ENCODE measurements at regions not wholly inside any gene's neighbourhood (a gene's known extent, or its start where the extent isn't known, plus 50 kb on each side); places are given as distances from the start of the nearest gene placed in this dataset.

DNA sequence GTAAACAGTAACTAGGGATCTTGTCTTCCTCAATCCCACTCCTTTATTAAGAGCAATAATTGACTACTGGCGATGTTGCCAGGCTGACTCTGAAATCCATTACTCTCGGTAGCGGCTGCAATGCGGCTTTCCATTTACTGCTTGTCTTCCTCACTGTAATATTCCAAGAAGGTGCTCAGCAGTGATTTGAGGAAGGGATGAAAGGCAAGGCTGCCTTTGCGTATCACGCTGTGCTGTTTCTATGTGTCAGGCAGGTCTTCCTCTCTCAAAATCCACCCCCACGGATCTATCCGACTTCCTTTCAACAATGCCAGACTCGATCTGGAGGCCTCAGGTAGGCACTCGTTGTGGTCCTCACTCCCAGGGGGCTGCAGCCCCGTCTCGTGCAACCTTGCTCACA is 261.4 kb upstream of the CDH4 start:
- 87 to 91% (median 88%) methylated on average over 12 of the region's 12 CpGs for WGBS, 3 donors
- DNase-seq (no peak), ATAC-seq (no peak)
- intact Hi-C loops (cut with DNase I), result no loop called here
- Histone ChIP-seq H3K4me3 (no peak overlapping the region), H3K4me1 (no peaks in the 10 kb centered on the region), H3K27me3 (ENCODE audit: insufficient read depth in 3 of 3, low read length in 2 of 3) (peaks cover 0 to 2% (median 0%) of the 10 kb centered on the region in 3 donors), H3K9me3 (no peaks in the 10 kb centered on the region), H3K27ac (no peak overlapping the region), H3K36me3 (ENCODE audit: insufficient read depth in 1 of 2, low read depth in 1 of 2) (no peaks in the 10 kb centered on the region)
- TF ChIP-seq, protein P1, sequence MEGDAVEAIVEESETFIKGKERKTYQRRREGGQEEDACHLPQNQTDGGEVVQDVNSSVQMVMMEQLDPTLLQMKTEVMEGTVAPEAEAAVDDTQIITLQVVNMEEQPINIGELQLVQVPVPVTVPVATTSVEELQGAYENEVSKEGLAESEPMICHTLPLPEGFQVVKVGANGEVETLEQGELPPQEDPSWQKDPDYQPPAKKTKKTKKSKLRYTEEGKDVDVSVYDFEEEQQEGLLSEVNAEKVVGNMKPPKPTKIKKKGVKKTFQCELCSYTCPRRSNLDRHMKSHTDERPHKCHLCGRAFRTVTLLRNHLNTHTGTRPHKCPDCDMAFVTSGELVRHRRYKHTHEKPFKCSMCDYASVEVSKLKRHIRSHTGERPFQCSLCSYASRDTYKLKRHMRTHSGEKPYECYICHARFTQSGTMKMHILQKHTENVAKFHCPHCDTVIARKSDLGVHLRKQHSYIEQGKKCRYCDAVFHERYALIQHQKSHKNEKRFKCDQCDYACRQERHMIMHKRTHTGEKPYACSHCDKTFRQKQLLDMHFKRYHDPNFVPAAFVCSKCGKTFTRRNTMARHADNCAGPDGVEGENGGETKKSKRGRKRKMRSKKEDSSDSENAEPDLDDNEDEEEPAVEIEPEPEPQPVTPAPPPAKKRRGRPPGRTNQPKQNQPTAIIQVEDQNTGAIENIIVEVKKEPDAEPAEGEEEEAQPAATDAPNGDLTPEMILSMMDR (IDR thresholded peaks at IDR 0.05), result no peak

DNA sequence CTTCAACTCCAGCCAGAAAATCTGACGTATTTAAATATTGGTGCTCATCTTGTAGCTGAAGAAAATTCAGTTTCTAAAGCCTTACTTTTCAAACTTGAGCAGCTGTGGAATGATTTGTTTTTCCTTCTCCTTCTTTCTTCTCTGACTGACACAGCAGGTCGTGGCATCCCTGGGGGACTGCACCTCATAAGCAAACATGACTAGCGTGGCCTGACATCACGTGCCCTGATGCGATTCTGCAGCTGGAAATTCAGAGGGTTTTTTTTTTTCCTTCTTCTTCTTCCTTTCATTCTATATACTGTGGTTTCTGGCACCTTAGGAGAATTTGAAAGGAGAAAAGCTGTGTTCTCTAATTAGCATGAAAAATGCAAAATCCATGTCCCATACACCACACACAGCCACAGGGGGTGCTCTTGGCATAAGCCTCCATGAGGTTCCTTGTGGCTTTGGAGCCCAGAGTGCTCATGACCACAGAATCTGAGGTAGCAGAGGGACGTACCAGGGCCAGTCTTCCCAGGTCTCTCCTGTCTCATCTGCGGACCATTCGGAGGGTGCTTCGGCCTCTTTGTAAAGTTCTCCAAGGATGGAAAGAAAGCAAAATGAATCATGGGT is 258.5 kb upstream of the CDH4 start:
- Histone ChIP-seq H3K9me3 (no peaks in the 10 kb centered on the region), H3K27ac (no peak overlapping the region), H3K27me3 (ENCODE audit: insufficient read depth in 3 of 3, low read length in 2 of 3) (peaks cover 0 to 2% (median 0%) of the 10 kb centered on the region in 3 donors), H3K4me1 (no peaks in the 10 kb centered on the region), H3K36me3 (ENCODE audit: insufficient read depth in 1 of 2, low read depth in 1 of 2) (no peaks in the 10 kb centered on the region), H3K4me3 (no peak overlapping the region)
- no peak for DNase-seq
- TF ChIP-seq, protein P1 (IDR thresholded peaks at IDR 0.05), result no peak
- intact Hi-C loops (cut with DNase I), result no loop called here
- ATAC-seq, result no peak
- WGBS, 3 donors, result 64 to 69% (median 67%) methylated on average over 9 of the region's 9 CpGs

DNA sequence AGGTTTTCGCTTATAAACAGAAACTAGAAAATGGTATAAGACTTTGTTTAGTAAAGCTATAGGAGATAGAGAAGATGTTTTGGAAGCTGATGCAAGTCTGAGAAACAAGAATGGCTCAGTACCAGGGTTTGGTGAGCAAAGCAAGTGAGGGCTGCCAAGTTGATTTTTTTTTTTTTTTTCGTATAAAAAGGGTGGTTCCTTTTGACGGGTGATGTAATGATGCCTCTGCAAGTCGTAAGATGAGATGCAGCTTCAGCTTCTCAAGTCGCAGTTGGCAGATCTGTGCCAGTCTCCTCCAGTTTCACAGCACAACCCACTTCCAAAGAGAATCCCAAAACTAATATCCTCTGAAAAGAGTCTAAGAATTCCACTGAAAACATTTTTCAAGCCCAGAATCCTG is 252.8 kb upstream of the CDH4 start:
- Histone ChIP-seq H3K4me1 (no peaks in the 10 kb centered on the region), H3K9me3 (no peaks in the 10 kb centered on the region), H3K36me3 (ENCODE audit: insufficient read depth in 1 of 2, low read depth in 1 of 2) (no peaks in the 10 kb centered on the region), H3K27ac (no peak overlapping the region), H3K4me3 (no peak overlapping the region), H3K27me3 (ENCODE audit: insufficient read depth in 3 of 3, low read length in 2 of 3) (no peaks in the 10 kb centered on the region)
- ATAC-seq (no peak), DNase-seq (no peak)
- intact Hi-C loops (cut with DNase I), result no loop called here
- TF ChIP-seq, protein P1 (IDR thresholded peaks at IDR 0.05), result no peak
- 29 to 34% (median 32%) methylated on average over 5 of the region's 5 CpGs for WGBS, 3 donors

DNA sequence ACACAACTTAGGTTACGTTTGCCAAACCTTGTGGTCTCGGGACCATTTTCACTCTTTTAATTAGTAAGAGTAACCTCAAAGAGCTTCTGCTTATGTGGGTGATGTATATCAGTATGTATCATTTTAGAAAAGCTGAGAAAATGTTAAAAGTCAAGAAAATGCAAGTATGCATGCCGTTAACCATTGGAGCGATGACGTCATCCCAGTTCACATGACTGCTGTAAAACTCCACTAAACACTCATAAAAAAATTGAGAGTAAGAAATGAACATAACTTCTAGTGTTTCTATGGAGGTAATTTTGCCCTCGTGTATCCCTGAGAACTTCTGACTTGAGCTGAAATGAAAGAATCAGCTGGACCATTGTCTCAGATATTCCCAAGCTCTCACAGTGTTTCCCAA is 250.0 kb upstream of the CDH4 start:
- Histone ChIP-seq H3K4me1 (no peaks in the 10 kb centered on the region), H3K9me3 (no peaks in the 10 kb centered on the region), H3K27me3 (ENCODE audit: insufficient read depth in 3 of 3, low read length in 2 of 3) (peaks cover 0 to 3% (median 0%) of the 10 kb centered on the region in 3 donors), H3K4me3 (no peak overlapping the region), H3K27ac (no peak overlapping the region), H3K36me3 (ENCODE audit: insufficient read depth in 1 of 2, low read depth in 1 of 2) (no peaks in the 10 kb centered on the region)
- intact Hi-C loops (cut with DNase I), result no loop called here
- DNase-seq (no peak), ATAC-seq (no peak)
- TF ChIP-seq, protein P1 (IDR thresholded peaks at IDR 0.05), result no peak
- 82 to 88% (median 83%) methylated on average over 6 of the region's 6 CpGs for WGBS, 3 donors

DNA sequence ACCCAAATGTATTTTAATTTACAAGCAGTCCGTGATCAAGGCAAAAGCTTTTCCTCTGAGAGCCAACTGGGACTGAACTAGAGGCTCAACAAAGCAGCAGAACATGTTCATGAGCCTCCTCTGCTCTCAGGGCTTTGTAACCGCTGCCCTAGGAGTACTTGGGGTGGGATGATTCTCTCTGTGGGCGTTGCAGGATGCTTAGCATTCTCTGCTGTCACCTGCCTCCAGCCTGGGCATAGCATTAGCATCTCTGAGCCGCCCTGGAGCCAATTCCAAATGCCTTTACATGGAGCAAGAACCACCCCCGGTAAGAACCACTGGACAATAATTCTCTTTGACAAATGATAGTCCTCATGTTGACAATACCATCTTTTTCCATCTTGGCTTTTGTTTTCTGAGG is 237.6 kb upstream of the CDH4 start:
- Histone ChIP-seq H3K9me3 (peaks cover 4% of the 10 kb centered on the region), H3K36me3 (ENCODE audit: insufficient read depth in 1 of 2, low read depth in 1 of 2) (no peaks in the 10 kb centered on the region), H3K4me3 (no peak overlapping the region), H3K4me1 (no peaks in the 10 kb centered on the region), H3K27me3 (ENCODE audit: insufficient read depth in 3 of 3, low read length in 2 of 3) (no peaks in the 10 kb centered on the region), H3K27ac (no peak overlapping the region)
- DNase-seq, result no peak
- ATAC-seq, result no peak
- intact Hi-C loops (cut with DNase I), result no loop called here
- TF ChIP-seq, protein P1 (IDR thresholded peaks at IDR 0.05), result no peak
- 53 to 63% (median 54%) methylated on average over 5 of the region's 5 CpGs for WGBS, 3 donors
